ENCODE measurements at regions not wholly inside any gene's neighbourhood (a gene's known extent, or its start where the extent isn't known, plus 50 kb on each side); places are given as distances from the start of the nearest gene placed in this dataset.

DNA sequence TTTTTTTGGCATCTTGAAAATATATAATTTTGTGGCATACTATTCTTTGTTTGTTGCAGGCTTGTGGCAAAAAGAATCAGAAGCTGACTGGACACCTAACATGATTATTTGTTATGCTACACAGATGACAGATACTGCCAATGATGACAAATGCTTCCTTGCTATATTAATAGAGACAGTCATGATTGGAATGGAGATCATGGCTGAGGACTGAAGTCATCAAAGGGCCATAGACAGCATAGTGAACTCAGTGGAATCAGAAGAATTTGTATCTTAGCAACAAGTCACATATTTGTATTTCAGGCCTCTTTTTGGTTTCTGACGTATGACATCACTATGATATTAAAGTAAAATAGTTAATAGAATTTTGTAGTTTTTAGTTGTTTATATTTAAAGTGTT lies 1003.8 kb upstream of the DDX18 start (continued):
- TF ChIP-seq FOSL1 (IDR thresholded peaks at IDR 0.05; ENCODE audit: insufficient read depth, low read depth, low read length) (no peak), TAF1 (IDR thresholded peaks at IDR 0.05; ENCODE audit: low read depth, low read length) (no peak), RAD21 (IDR thresholded peaks at IDR 0.05 in 1 of 2, conservative IDR thresholded peaks at IDR 0.05 in 1 of 2; ENCODE audit: low read depth in 2 of 2, low read length in 2 of 2) (no peak), CREB1 (IDR thresholded peaks at IDR 0.05) (no peak), SIRT6 (IDR thresholded peaks at IDR 0.05; ENCODE audit: low read length) (no peak), NRF1 (IDR thresholded peaks at IDR 0.05; ENCODE audit: low read depth, low read length) (no peak), SP2 (IDR thresholded peaks at IDR 0.05; ENCODE audit: low read length) (no peak), KDM1A (IDR thresholded peaks at IDR 0.05; ENCODE audit: borderline replicate concordance, low read length) (no peak), POLR2A (IDR thresholded peaks at IDR 0.05; ENCODE audit: control extremely low read depth in 1 of 2, low read depth in 2 of 2, low read length in 2 of 2) (no peak), CEBPB (IDR thresholded peaks at IDR 0.05; ENCODE audit: low read depth, low read length) (no peak), CBX5 (IDR thresholded peaks at IDR 0.05; ENCODE audit: low read depth, low read length) (no peak), YY1 (IDR thresholded peaks at IDR 0.05; ENCODE audit: low read depth, low read length) (no peak), HDAC6 (IDR thresholded peaks at IDR 0.05; ENCODE audit: low read depth, low read length) (no peak)
- TF ChIP-seq, protein P1, sequence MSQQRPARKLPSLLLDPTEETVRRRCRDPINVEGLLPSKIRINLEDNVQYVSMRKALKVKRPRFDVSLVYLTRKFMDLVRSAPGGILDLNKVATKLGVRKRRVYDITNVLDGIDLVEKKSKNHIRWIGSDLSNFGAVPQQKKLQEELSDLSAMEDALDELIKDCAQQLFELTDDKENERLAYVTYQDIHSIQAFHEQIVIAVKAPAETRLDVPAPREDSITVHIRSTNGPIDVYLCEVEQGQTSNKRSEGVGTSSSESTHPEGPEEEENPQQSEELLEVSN (IDR thresholded peaks at IDR 0.05) = no peak
- TF ChIP-seq, protein P2, sequence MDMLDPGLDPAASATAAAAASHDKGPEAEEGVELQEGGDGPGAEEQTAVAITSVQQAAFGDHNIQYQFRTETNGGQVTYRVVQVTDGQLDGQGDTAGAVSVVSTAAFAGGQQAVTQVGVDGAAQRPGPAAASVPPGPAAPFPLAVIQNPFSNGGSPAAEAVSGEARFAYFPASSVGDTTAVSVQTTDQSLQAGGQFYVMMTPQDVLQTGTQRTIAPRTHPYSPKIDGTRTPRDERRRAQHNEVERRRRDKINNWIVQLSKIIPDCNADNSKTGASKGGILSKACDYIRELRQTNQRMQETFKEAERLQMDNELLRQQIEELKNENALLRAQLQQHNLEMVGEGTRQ (IDR thresholded peaks at IDR 0.05; ENCODE audit: low read length) = no peak
